Ovary (tissue), 7 donors: ENCODE measurements at regions not wholly inside any gene's neighbourhood (a gene's known extent, or its start where the extent isn't known, plus 50 kb on each side); places are given as distances from the start of the nearest gene placed in this dataset.

ENCODE experiments used
- DNase-seq, 5 donors: peaks; one replicate each; pipeline ENCODE4 v3.0.0-alpha.2; 2019 to 2020
- H3K27ac ChIP-seq, 2 donors: fragments of 200-600 bp; one replicate each; pipeline versions ENCODE4 v1.5.1 to v1.8.0; 2019 to 2022
- H3K27me3 ChIP-seq: fragments of 200-600 bp; one replicate; pipeline ENCODE4 v1.8.0; 2022
- H3K36me3 ChIP-seq: fragments of 200-600 bp; sonication (generic); one replicate; pipeline ENCODE4 v1.5.1; 2019
- H3K4me1 ChIP-seq: one replicate; pipeline ENCODE4 v1.8.1; 2013; ENCODE audit warnings: mild to moderate bottlenecking, moderate library complexity; ENCODE audit not compliant: insufficient read depth
- H3K4me3 ChIP-seq: fragments of 200-600 bp; sonication (generic); one replicate; pipeline ENCODE4 v1.5.1; 2017
- H3K9me3 ChIP-seq, 2 donors: fragments of 200-600 bp in 1 of 2; sonication (generic) in 1 of 2; one replicate each; pipeline versions ENCODE4 v1.5.1 to v1.8.1; 2013 to 2019; ENCODE audit warnings: mild to moderate bottlenecking in 1 of 2, moderate library complexity in 1 of 2
- EP300 ChIP-seq: sonication (generic); formaldehyde crosslinking; IDR thresholded peaks from one replicate; pipeline ENCODE4 v1.6.1; 2017; ENCODE audit warnings: antibody characterized with exemption
- POLR2A ChIP-seq: fragments of 450-650 bp; IDR thresholded peaks from one replicate; pipeline ENCODE4 v1.6.1; 2017; ENCODE audit warnings: antibody characterized with exemption, mild to moderate bottlenecking, moderate library complexity
- WGBS, 3 donors: extraction: QIAGEN DNeasy Blood & Tissue Kit in 1 of 3; methylation state at CpG; one replicate each; pipeline versions ENCODE4 v1.1.5 to v1.1.7; 2013 to 2017; 5-methylcytosine and 5-hydroxymethylcytosine counted together
- intact Hi-C, 4 donors: fragments of 100-400 bp; cut with DNase I; formaldehyde crosslinking; loops; one replicate each; pipeline versions ENCODE4 v1.11.0 to v1.15.1; 2022 to 2023
- TF ChIP-seq, protein P1 (sequence below), 3 donors: fragments of 450-650 bp in 2 of 3; fragments of 200-600 bp in 1 of 3; IDR thresholded peaks; one replicate each; pipeline versions ENCODE4 v1.5.1 to v1.8.0; 2016 to 2022; ENCODE audit warnings: antibody characterized with exemption in 3 of 3, mild to moderate bottlenecking in 1 of 3
- donor health status: DM: no; HTN: no; CAD: no; lungs with moderate emphysema.
- donor health status: DM: no; HTN: no; CAD: no.
- donor health status: Bipolar disorder and iron deficiency.
- donor health status: DM: no; HTN: no; CAD: no.
- donor health status: DM: yes; HTN: yes; CAD: no.

DNA sequence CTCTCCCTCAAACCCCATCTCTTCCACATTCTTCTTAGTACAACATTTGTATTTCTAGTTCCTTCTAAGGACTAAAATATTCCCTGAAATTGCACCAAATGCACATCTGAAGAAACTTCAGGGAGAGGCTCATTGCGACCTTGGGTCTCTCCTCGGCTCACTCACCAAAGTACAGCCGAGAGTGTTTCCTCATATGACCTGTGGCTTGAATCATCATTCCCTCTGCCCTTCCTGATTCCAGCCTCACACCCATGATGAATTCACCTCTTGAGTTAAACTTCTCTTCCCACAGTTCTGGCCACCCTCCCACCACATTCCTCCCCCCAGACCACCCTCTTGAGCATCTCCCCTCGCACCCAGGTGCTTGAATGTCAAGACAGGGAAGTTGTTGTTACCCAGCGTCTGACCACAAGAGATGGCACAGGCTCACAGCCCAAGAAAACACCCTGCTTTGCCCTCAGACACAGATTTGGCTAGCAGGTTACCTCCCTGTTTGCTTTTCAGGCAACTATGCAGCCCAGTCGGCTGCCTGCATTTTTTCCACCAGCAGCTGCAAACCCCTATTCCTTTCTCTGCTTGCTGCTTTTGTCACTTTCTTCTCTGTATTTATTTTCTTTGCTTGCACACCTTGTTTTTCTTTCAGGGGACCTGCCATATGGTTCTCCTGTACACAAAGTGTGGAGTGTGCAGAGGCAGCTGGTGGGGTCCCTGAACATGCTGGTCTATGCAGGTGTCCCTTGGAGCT lies 214.8 kb downstream of the SPATA18 start:
- H3K4me3 ChIP-seq = no peak overlapping the region
- WGBS, 3 donors = 11 to 19% (median 11%) methylated on average over 6 of the region's 6 CpGs
- DNase-seq = peak in 4 of 5 donors; percentile 18 to 37 (median 22)

GRCh38 chr4:52266537-52267137 lies 215.5 kb downstream of the SPATA18 start:
- Histone ChIP-seq H3K4me3 (no peak overlapping the region), H3K27ac (no peak overlapping the region), H3K36me3 (no peaks in the 10 kb centered on the region), H3K9me3 (no peaks in the 10 kb centered on the region), H3K4me1 (peaks cover 7% of the 10 kb centered on the region), H3K27me3 (no peaks in the 10 kb centered on the region)
- intact Hi-C loops = no loop called here
- DNase-seq = peak; percentile 34 to 78 (median 66)
- no peak for TF ChIP-seq EP300
- TF ChIP-seq, protein P1, sequence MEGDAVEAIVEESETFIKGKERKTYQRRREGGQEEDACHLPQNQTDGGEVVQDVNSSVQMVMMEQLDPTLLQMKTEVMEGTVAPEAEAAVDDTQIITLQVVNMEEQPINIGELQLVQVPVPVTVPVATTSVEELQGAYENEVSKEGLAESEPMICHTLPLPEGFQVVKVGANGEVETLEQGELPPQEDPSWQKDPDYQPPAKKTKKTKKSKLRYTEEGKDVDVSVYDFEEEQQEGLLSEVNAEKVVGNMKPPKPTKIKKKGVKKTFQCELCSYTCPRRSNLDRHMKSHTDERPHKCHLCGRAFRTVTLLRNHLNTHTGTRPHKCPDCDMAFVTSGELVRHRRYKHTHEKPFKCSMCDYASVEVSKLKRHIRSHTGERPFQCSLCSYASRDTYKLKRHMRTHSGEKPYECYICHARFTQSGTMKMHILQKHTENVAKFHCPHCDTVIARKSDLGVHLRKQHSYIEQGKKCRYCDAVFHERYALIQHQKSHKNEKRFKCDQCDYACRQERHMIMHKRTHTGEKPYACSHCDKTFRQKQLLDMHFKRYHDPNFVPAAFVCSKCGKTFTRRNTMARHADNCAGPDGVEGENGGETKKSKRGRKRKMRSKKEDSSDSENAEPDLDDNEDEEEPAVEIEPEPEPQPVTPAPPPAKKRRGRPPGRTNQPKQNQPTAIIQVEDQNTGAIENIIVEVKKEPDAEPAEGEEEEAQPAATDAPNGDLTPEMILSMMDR (IDR thresholded peaks at IDR 0.05) = no peak

More for the DNA sequence above, 214.8 kb downstream of the SPATA18 start:
- intact Hi-C loops = no loop called here
- Histone ChIP-seq H3K36me3 (no peaks in the 10 kb centered on the region), H3K27ac (no peak overlapping the region), H3K9me3 (no peaks in the 10 kb centered on the region), H3K27me3 (no peaks in the 10 kb centered on the region), H3K4me1 (peaks cover 7% of the 10 kb centered on the region)
- TF ChIP-seq, protein P1 (IDR thresholded peaks at IDR 0.05) = no peak
- TF ChIP-seq EP300 (no peak), POLR2A (no peak)

DNA sequence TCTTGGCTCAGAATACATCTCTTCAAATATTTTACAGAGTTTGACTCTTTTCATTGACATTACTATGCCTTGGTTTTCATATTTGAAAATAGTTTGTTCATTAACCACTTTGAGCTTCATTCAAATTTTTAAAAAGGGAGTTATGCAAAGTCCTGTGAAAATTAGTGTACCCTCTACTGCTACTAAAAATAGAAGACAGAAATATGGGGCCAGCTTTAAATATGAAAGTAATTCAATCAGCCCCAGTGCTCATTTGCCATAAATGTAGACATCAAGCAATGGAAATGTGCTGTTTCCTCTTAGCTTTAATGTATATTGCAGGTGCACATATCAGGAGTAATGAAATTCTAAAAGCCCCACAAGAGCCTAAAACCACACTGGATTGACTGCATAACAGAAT lies 218.7 kb downstream of the SPATA18 start:
- Histone ChIP-seq H3K27ac (no peak overlapping the region), H3K9me3 (no peaks in the 10 kb centered on the region), H3K36me3 (no peaks in the 10 kb centered on the region), H3K4me1 (peaks cover 7% of the 10 kb centered on the region), H3K27me3 (no peaks in the 10 kb centered on the region), H3K4me3 (no peak overlapping the region)
- no peak for TF ChIP-seq EP300
- TF ChIP-seq, protein P1 (IDR thresholded peaks at IDR 0.05) = no peak
- TF ChIP-seq POLR2A = no peak
- intact Hi-C loops = no loop called here
- no peak for DNase-seq

GRCh38 chr4:52273885-52274284 lies 222.8 kb downstream of the SPATA18 start:
- Histone ChIP-seq H3K27ac (no peak overlapping the region), H3K27me3 (no peaks in the 10 kb centered on the region), H3K36me3 (no peaks in the 10 kb centered on the region), H3K4me1 (no peaks in the 10 kb centered on the region), H3K9me3 (no peaks in the 10 kb centered on the region), H3K4me3 (no peak overlapping the region)
- intact Hi-C loops = no loop called here
- DNase-seq = no peak
- TF ChIP-seq POLR2A = no peak
- no peak for TF ChIP-seq EP300
- TF ChIP-seq, protein P1 (IDR thresholded peaks at IDR 0.05) = no peak
